HCT116 (cell line): ENCODE measurements at regions not wholly inside any gene's neighbourhood (a gene's known extent, or its start where the extent isn't known, plus 50 kb on each side); places are given as distances from the start of the nearest gene placed in this dataset.

Experiments
- ATAC-seq: fragments of 200-7000 bp; cut with Tn5 transposase; 2 replicates; pipeline ENCODE4 v1.9.1; 2020; ENCODE audit warnings: mild to moderate bottlenecking, moderate library complexity
- BruUV-seq: library from RNA; stranded (reverse); fragments of 400-500 nt; replicated peaks from 2 replicates; lab custom pipeline; 2021; lab: Mats Ljungman, UMichigan
- CTCF ChIA-PET: fragments of 300-600 bp; sonication (Branson Sonifier 250); formaldehyde crosslinking; loops from one replicate; lab custom pipeline; 2021; ENCODE audit warnings: antibody characterized with exemption; lab: Charles Lee
- POLR2A ChIA-PET: fragments of 300-600, 350-600 bp; sonication (Branson Sonifier 250); formaldehyde crosslinking; loops from one replicate; lab custom pipeline; 2021; ENCODE audit warnings: antibody characterized with exemption; lab: Charles Lee
- RAD21 ChIA-PET, 2 experiments: fragments of 300-600 bp; sonication (Branson Sonifier 250); formaldehyde crosslinking; loops; one replicate each; lab custom pipeline; 2023; ENCODE audit warnings: low total read pairs in 2 of 2; ENCODE audit not compliant: uncharacterized antibody in 2 of 2, unreplicated experiment in 2 of 2, low non-redundant PET in 1 of 2; lab: Charles Lee
- DNase-seq: peaks from one replicate; pipeline ENCODE4 v3.0.0-alpha.2; 2010; ENCODE audit warnings: low read depth, low spot score
- H2AFZ ChIP-seq: fragments of 200-600 bp; shearing (Covaris generic), sonication (generic); 2 replicates; pipeline ENCODE4 v1.6.1; 2017; ENCODE audit warnings: low read depth, mixed run types, mixed read lengths, antibody characterized with exemption, low read length; ENCODE audit not compliant: poor library complexity, severe bottlenecking
- H3K27ac ChIP-seq: 2 replicates; pipeline ENCODE4 v1.5.1; 2012; ENCODE audit warnings: low read depth, low read length
- H3K27me3 ChIP-seq: fragments of 200-600 bp; sonication (generic); 2 replicates; pipeline ENCODE4 v1.6.1; 2016; ENCODE audit warnings: mixed run types, low read length, mixed read lengths; ENCODE audit not compliant: insufficient read depth
- H3K36me3 ChIP-seq, 2 experiments: fragments of 200-500 bp in 1 of 2; fragments of 200-600 bp in 1 of 2; sonication (Bioruptor generic) in 1 of 2; sonication (generic) in 1 of 2; 2 replicates each; pipeline versions ENCODE4 v1.5.1 to v1.6.1; 2014 to 2016; ENCODE audit warnings: low read length in 2 of 2, inconsistent platforms in 1 of 2, mixed read lengths in 1 of 2, mixed run types in 1 of 2; ENCODE audit not compliant: insufficient read depth in 2 of 2, control insufficient read depth in 1 of 2
- H3K4me1 ChIP-seq, 2 experiments: fragments of 200-600 bp in 1 of 2; sonication (generic) in 1 of 2; 2 replicates each; pipeline versions ENCODE4 v1.5.1 to v1.6.1; 2012 to 2017; ENCODE audit warnings: low read length in 2 of 2, inconsistent platforms in 1 of 2, mild to moderate bottlenecking in 1 of 2, mixed read lengths in 1 of 2, mixed run types in 1 of 2, moderate library complexity in 1 of 2; ENCODE audit not compliant: insufficient read depth in 2 of 2, control insufficient read depth in 1 of 2
- H3K4me2 ChIP-seq: fragments of 200-600 bp; sonication (generic); 2 replicates; pipeline ENCODE4 v1.6.1; 2017; ENCODE audit warnings: mixed run types, low read length, mixed read lengths
- H3K4me3 ChIP-seq, 2 experiments: fragments of 200-600 bp in 1 of 2; sonication (generic) in 1 of 2; replicated peaks in 1 of 2; 2 replicates each; pipeline ENCODE4 v1.5.1; 2011 to 2016; ENCODE audit warnings: low read length in 2 of 2, control low read depth in 1 of 2, low read depth in 1 of 2, mild to moderate bottlenecking in 1 of 2, mixed read lengths in 1 of 2, mixed run types in 1 of 2
- H3K79me2 ChIP-seq: fragments of 200-600 bp; sonication (generic); 2 replicates; pipeline ENCODE4 v1.6.1; 2017; ENCODE audit warnings: mild to moderate bottlenecking, mixed run types, low read length, moderate library complexity, mixed read lengths; ENCODE audit not compliant: insufficient read depth
- H3K9ac ChIP-seq: fragments of 200-600 bp; sonication (generic); 2 replicates; pipeline ENCODE4 v1.6.1; 2016; ENCODE audit warnings: low read length, mixed read lengths
- H3K9me2 ChIP-seq: fragments of 200-600 bp; sonication (generic), shearing (Covaris generic); 2 replicates; pipeline ENCODE4 v1.6.1; 2017; ENCODE audit warnings: mixed run types, mild to moderate bottlenecking, moderate library complexity; ENCODE audit not compliant: insufficient read depth
- H3K9me3 ChIP-seq, 2 experiments: fragments of 200-500 bp in 1 of 2; fragments of 200-600 bp in 1 of 2; sonication (Bioruptor generic) in 1 of 2; sonication (generic) in 1 of 2; 2 replicates each; pipeline ENCODE4 v1.6.1; 2014 to 2017; ENCODE audit warnings: low read length in 2 of 2, mixed read lengths in 2 of 2, inconsistent platforms in 1 of 2, low read depth in 1 of 2, mild to moderate bottlenecking in 1 of 2, mixed run types in 1 of 2, moderate library complexity in 1 of 2; ENCODE audit not compliant: control insufficient read depth in 1 of 2, insufficient read depth in 1 of 2
- H4K20me1 ChIP-seq: fragments of 200-600 bp; sonication (generic), shearing (Covaris generic); 2 replicates; pipeline ENCODE4 v1.6.1; 2017; ENCODE audit warnings: mixed run types, mild to moderate bottlenecking, moderate library complexity; ENCODE audit not compliant: insufficient read depth
- ATF3 ChIP-seq: IDR thresholded peaks from 2 replicates; pipeline ENCODE4 v1.6.1; 2012
- CBX3 ChIP-seq: IDR thresholded peaks from 2 replicates; pipeline ENCODE4 v1.6.1; 2012; ENCODE audit warnings: low read depth
- CEBPB ChIP-seq: IDR thresholded peaks from 2 replicates; pipeline ENCODE4 v1.6.1; 2012; ENCODE audit warnings: low read depth
- CTCF ChIP-seq, 3 experiments: fragments of 200-600 bp in 1 of 3; sonication (generic) in 1 of 3; IDR thresholded peaks in 2 of 3; conservative IDR thresholded peaks in 1 of 3; 2 replicates each; pipeline ENCODE4 v1.5.1; 2012 to 2017; ENCODE audit warnings: low read depth in 2 of 3, low read length in 2 of 3, antibody characterized with exemption in 1 of 3, borderline replicate concordance in 1 of 3, control low read depth in 1 of 3, mild to moderate bottlenecking in 1 of 3, mixed read lengths in 1 of 3, mixed run types in 1 of 3, moderate library complexity in 1 of 3; ENCODE audit not compliant: insufficient read depth in 1 of 3
- ELF1 ChIP-seq: IDR thresholded peaks from 2 replicates; pipeline ENCODE4 v1.6.1; 2012; ENCODE audit warnings: low read depth, borderline replicate concordance
- EZH2 ChIP-seq: fragments of 200-600 bp; sonication (generic); IDR thresholded peaks from 2 replicates; pipeline ENCODE4 v1.6.1; 2017; ENCODE audit warnings: antibody characterized with exemption, mixed run types
- EZH2phosphoT487 ChIP-seq: fragments of 200-600 bp; IDR thresholded peaks from 2 replicates; pipeline ENCODE4 v1.6.1; 2018; ENCODE audit warnings: antibody characterized with exemption, borderline replicate concordance
- FOSL1 ChIP-seq: IDR thresholded peaks from 2 replicates; pipeline ENCODE4 v1.6.1; 2012; ENCODE audit warnings: low read depth
- JUND ChIP-seq: IDR thresholded peaks from 2 replicates; pipeline ENCODE4 v1.6.1; 2012
- POLR2AphosphoS5 ChIP-seq: IDR thresholded peaks from 2 replicates; pipeline ENCODE4 v1.6.1; 2011; ENCODE audit warnings: mild to moderate bottlenecking, low read depth, low read length, moderate library complexity
- RAD21 ChIP-seq: IDR thresholded peaks from 2 replicates; pipeline ENCODE4 v1.6.1; 2012; ENCODE audit warnings: low read depth, mild to moderate bottlenecking
- TCF7L2 ChIP-seq: IDR thresholded peaks from 2 replicates; pipeline ENCODE4 v1.7.0; 2011; ENCODE audit warnings: borderline replicate concordance, inconsistent platforms; ENCODE audit not compliant: insufficient read depth, insufficient read length; ENCODE audit errors: extremely low read depth
- YY1 ChIP-seq: IDR thresholded peaks from 2 replicates; pipeline ENCODE4 v1.6.1; 2011; ENCODE audit warnings: low read length, low read depth, moderate library complexity, mild to moderate bottlenecking; ENCODE audit not compliant: insufficient replicate concordance; ENCODE audit errors: extremely low read depth
- ZFX ChIP-seq: fragments of 450-650 bp; IDR thresholded peaks from 2 replicates; pipeline ENCODE4 v1.6.1; 2017
- intact Hi-C: fragments of 100-400 bp; cut with micrococcal nuclease; formaldehyde crosslinking; loops from 2 replicates; pipeline ENCODE4 v1.10.0; 2022

DNA sequence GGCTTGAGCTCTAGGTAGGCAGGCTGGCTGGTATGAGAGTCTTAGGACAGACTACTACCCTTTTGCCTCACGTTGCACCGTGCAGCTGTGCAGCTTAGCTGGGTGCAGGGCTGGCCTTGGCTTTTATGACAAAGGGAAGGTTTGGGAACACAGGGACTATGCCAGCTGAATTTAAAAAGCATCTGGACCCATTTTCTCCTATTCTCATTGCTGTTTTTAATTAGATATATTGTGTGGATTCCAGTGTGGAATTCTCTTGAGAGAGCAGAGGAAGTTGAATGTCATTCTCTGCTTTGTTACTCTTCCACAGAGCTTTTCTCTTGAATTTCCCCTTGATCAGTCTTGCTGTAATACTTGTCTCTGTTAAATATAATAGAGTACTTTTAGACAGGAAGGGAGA is 192.7 kb downstream of the ZNF330 start:
- no TSS peak for BruUV-seq
- Histone ChIP-seq H3K9me2 (no peaks in the 10 kb centered on the region), H3K9me3 (no peaks in the 10 kb centered on the region), H3K36me3 (no peaks in the 10 kb centered on the region), H4K20me1 (no peaks in the 10 kb centered on the region), H3K4me1 (no peaks in the 10 kb centered on the region), H3K27me3 (no peaks in the 10 kb centered on the region), H2AFZ (no peak overlapping the region), H3K27ac (no peak overlapping the region), H3K79me2 (no peaks in the 10 kb centered on the region), H3K9ac (no peak overlapping the region), H3K4me3 (no peak overlapping the region), H3K4me2 (no peak overlapping the region)
- intact Hi-C loops = no loop called here
- TF ChIP-seq EZH2 (no peak), ZFX (no peak), CTCF (IDR thresholded peaks at IDR 0.05 in 2 of 3, conservative IDR thresholded peaks at IDR 0.05 in 1 of 3; ENCODE audit: borderline replicate concordance in 1 of 3, insufficient read depth in 1 of 3, low read depth in 2 of 3, low read length in 2 of 3) (no peak)
- ChIA-PET POLR2A (no interaction called here), RAD21 (no interaction called here), CTCF (no interaction called here)
- no peak for ATAC-seq
- no peak for DNase-seq

GRCh38 chr4:141415651-141416050 is 195.0 kb downstream of the ZNF330 start:
- intact Hi-C loops = no loop called here
- no peak overlapping the region for H3K4me3 ChIP-seq
- no peaks in the 10 kb centered on the region for H3K79me2 ChIP-seq
- H2AFZ ChIP-seq = no peak overlapping the region
- no peaks in the 10 kb centered on the region for H3K9me2 ChIP-seq
- no peaks in the 10 kb centered on the region for H3K27me3 ChIP-seq
- no peak overlapping the region for H3K27ac ChIP-seq
- no peaks in the 10 kb centered on the region for H4K20me1 ChIP-seq
- DNase-seq (no peak), ATAC-seq (no peak)
- no peak overlapping the region for H3K9ac ChIP-seq
- no peaks in the 10 kb centered on the region for H3K36me3 ChIP-seq
- ChIA-PET POLR2A (no interaction called here), RAD21 (no interaction called here), CTCF (no interaction called here)
- no peaks in the 10 kb centered on the region for H3K9me3 ChIP-seq
- no peaks in the 10 kb centered on the region for H3K4me1 ChIP-seq
- no TSS peak for BruUV-seq
- H3K4me2 ChIP-seq = no peak overlapping the region
- no peak for TF ChIP-seq JUND
- no peak for TF ChIP-seq ELF1
- TF ChIP-seq CTCF (IDR thresholded peaks at IDR 0.05 in 2 of 3, conservative IDR thresholded peaks at IDR 0.05 in 1 of 3; ENCODE audit: borderline replicate concordance in 1 of 3, insufficient read depth in 1 of 3, low read depth in 2 of 3, low read length in 2 of 3) = no peak
- TF ChIP-seq TCF7L2 = no peak
- TF ChIP-seq ZFX = no peak
- no peak for TF ChIP-seq POLR2AphosphoS5
- TF ChIP-seq RAD21 = no peak
- no peak for TF ChIP-seq EZH2phosphoT487
- no peak for TF ChIP-seq CBX3
- TF ChIP-seq EZH2 = no peak
- no peak for TF ChIP-seq FOSL1
- TF ChIP-seq ATF3 = no peak
- no peak for TF ChIP-seq YY1
- TF ChIP-seq CEBPB = no peak
